Panc1 (cell line): ENCODE measurements at regions not wholly inside any gene's neighbourhood (a gene's known extent, or its start where the extent isn't known, plus 50 kb on each side); places are given as distances from the start of the nearest gene placed in this dataset.
"Not testable (repeated sequence)": the region's sequence is repeated elsewhere in the genome, so short reads cannot be mapped to it uniquely, and the experiment has no call there.

Experiments
- POLR2AphosphoS5 ChIP-seq: IDR thresholded peaks from 2 replicates; pipeline ENCODE4 v1.6.1; 2012; ENCODE audit warnings: mild to moderate bottlenecking, low read depth, low read length, moderate library complexity
- SIN3A ChIP-seq: IDR thresholded peaks from 2 replicates; pipeline ENCODE4 v1.6.1; 2012; ENCODE audit warnings: low read depth, mild to moderate bottlenecking, low read length, moderate library complexity, borderline replicate concordance; ENCODE audit not compliant: insufficient read depth
- TCF7L2 ChIP-seq: IDR thresholded peaks from 2 replicates; pipeline ENCODE4 v1.6.1; 2011; ENCODE audit warnings: mild to moderate bottlenecking, low read depth, low read length, inconsistent platforms
- TF ChIP-seq, protein P1 (sequence below): fragments of 450-650 bp; IDR thresholded peaks from 2 replicates; pipeline ENCODE4 v1.5.1; 2017; ENCODE audit warnings: mild to moderate bottlenecking
- TF ChIP-seq, protein P2 (sequence below), 2 experiments: IDR thresholded peaks; 2 replicates each; pipeline ENCODE4 v1.6.1; 2011 to 2012; ENCODE audit warnings: low read depth in 2 of 2, control low read depth in 1 of 2, low read length in 1 of 2, mild to moderate bottlenecking in 1 of 2, moderate library complexity in 1 of 2; ENCODE audit not compliant: insufficient read depth in 1 of 2

DNA sequence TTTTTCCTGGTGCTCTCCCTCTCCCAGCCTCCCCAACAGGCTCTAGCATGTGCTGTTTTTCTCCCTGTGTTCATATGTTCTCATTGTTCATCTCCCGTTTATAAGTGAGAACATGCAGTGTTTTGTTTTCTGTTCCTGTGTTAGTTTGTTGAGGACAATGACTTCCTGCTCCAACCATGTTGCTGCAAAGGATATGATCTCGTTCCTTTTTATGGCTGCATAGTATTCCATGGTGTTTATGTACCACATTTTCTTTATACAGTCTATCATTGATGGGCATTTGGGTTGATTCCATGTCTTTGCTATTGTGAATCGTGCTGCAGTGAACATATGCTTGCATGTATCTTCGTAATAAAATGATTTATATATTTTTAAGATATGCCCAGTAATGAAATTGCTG lies 236.1 kb upstream of the HTR1E start:
- not testable (repeated sequence) for TF ChIP-seq POLR2AphosphoS5, SIN3A, TCF7L2
- TF ChIP-seq, protein P1, sequence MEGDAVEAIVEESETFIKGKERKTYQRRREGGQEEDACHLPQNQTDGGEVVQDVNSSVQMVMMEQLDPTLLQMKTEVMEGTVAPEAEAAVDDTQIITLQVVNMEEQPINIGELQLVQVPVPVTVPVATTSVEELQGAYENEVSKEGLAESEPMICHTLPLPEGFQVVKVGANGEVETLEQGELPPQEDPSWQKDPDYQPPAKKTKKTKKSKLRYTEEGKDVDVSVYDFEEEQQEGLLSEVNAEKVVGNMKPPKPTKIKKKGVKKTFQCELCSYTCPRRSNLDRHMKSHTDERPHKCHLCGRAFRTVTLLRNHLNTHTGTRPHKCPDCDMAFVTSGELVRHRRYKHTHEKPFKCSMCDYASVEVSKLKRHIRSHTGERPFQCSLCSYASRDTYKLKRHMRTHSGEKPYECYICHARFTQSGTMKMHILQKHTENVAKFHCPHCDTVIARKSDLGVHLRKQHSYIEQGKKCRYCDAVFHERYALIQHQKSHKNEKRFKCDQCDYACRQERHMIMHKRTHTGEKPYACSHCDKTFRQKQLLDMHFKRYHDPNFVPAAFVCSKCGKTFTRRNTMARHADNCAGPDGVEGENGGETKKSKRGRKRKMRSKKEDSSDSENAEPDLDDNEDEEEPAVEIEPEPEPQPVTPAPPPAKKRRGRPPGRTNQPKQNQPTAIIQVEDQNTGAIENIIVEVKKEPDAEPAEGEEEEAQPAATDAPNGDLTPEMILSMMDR = not testable (repeated sequence)
- TF ChIP-seq, protein P2, sequence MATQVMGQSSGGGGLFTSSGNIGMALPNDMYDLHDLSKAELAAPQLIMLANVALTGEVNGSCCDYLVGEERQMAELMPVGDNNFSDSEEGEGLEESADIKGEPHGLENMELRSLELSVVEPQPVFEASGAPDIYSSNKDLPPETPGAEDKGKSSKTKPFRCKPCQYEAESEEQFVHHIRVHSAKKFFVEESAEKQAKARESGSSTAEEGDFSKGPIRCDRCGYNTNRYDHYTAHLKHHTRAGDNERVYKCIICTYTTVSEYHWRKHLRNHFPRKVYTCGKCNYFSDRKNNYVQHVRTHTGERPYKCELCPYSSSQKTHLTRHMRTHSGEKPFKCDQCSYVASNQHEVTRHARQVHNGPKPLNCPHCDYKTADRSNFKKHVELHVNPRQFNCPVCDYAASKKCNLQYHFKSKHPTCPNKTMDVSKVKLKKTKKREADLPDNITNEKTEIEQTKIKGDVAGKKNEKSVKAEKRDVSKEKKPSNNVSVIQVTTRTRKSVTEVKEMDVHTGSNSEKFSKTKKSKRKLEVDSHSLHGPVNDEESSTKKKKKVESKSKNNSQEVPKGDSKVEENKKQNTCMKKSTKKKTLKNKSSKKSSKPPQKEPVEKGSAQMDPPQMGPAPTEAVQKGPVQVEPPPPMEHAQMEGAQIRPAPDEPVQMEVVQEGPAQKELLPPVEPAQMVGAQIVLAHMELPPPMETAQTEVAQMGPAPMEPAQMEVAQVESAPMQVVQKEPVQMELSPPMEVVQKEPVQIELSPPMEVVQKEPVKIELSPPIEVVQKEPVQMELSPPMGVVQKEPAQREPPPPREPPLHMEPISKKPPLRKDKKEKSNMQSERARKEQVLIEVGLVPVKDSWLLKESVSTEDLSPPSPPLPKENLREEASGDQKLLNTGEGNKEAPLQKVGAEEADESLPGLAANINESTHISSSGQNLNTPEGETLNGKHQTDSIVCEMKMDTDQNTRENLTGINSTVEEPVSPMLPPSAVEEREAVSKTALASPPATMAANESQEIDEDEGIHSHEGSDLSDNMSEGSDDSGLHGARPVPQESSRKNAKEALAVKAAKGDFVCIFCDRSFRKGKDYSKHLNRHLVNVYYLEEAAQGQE (IDR thresholded peaks at IDR 0.05; ENCODE audit: insufficient read depth in 1 of 2, low read depth in 2 of 2, low read length in 1 of 2) = not testable (repeated sequence)
